ENCODE measurements at regions not wholly inside any gene's neighbourhood (a gene's known extent, or its start where the extent isn't known, plus 50 kb on each side); places are given as distances from the start of the nearest gene placed in this dataset.

- no peak for TF ChIP-seq CTCF (conservative IDR thresholded peaks at IDR 0.05)
- H3K27ac ChIP-seq: no peak overlapping the region
Observed at GRCh38 chr22:49119551-49119952, 708.1 kb downstream of the BRD1 start.

GRCh38 chr22:49118065-49118464 is 709.6 kb downstream of the BRD1 start:
- no peak for TF ChIP-seq CTCF (conservative IDR thresholded peaks at IDR 0.05)
- no peak overlapping the region for H3K27ac ChIP-seq

- TF ChIP-seq CTCF (conservative IDR thresholded peaks at IDR 0.05): no peak
- H3K27ac ChIP-seq: no peak overlapping the region
Observed at GRCh38 chr22:49117486-49117885, 710.2 kb downstream of the BRD1 start.

GRCh38 chr22:49116486-49117120 is 711.1 kb downstream of the BRD1 start:
- no peak for TF ChIP-seq CTCF (conservative IDR thresholded peaks at IDR 0.05)
- no peak overlapping the region for H3K27ac ChIP-seq

- no peak overlapping the region for H3K27ac ChIP-seq
- TF ChIP-seq CTCF (conservative IDR thresholded peaks at IDR 0.05): no peak
Observed at GRCh38 chr22:49116021-49116420, 711.7 kb downstream of the BRD1 start.

- no peak for TF ChIP-seq CTCF (conservative IDR thresholded peaks at IDR 0.05)
- H3K27ac ChIP-seq: no peak overlapping the region
Observed at GRCh38 chr22:49115197-49115596, 712.5 kb downstream of the BRD1 start.

- H3K27ac ChIP-seq: no peak overlapping the region
- no peak for TF ChIP-seq CTCF (conservative IDR thresholded peaks at IDR 0.05)
Observed at GRCh38 chr22:49113758-49114157, 713.9 kb downstream of the BRD1 start.

All from VCaP (cell line).